Fibroblast of lung (primary cell): ENCODE measurements at regions not wholly inside any gene's neighbourhood (a gene's known extent, or its start where the extent isn't known, plus 50 kb on each side); places are given as distances from the start of the nearest gene placed in this dataset.

Experiments used
- DNase-seq, 2 donors: peaks; one replicate each; pipeline versions ENCODE4 v3.0.0 to v3.0.0-alpha.2; 2010; ENCODE audit warnings: low read depth in 2 of 2
- H2AFZ ChIP-seq: 2 replicates; pipeline ENCODE4 v1.5.1; 2012; ENCODE audit warnings: low read length, control low read depth, inconsistent platforms
- H3K27ac ChIP-seq: 2 replicates; pipeline ENCODE4 v1.5.1; 2011; ENCODE audit warnings: low read length, control low read depth; ENCODE audit not compliant: insufficient read depth
- H3K27me3 ChIP-seq: 2 replicates; pipeline ENCODE4 v1.5.1; 2011; ENCODE audit warnings: mild to moderate bottlenecking, low read length; ENCODE audit not compliant: control insufficient read depth, insufficient read depth
- H3K36me3 ChIP-seq: 2 replicates; pipeline ENCODE4 v1.5.1; 2011; ENCODE audit warnings: low read length; ENCODE audit not compliant: control insufficient read depth, insufficient read depth
- H3K4me1 ChIP-seq: 2 replicates; pipeline ENCODE4 v1.5.1; 2011; ENCODE audit warnings: low read length; ENCODE audit not compliant: control insufficient read depth, insufficient read depth; ENCODE audit errors: extremely low read depth
- H3K4me2 ChIP-seq: 2 replicates; pipeline ENCODE4 v1.5.1; 2011; ENCODE audit warnings: low read length, control low read depth; ENCODE audit not compliant: insufficient read depth; ENCODE audit errors: extremely low read depth
- H3K4me3 ChIP-seq, 4 experiments: fragments of 200-600 bp in 1 of 4; sonication (generic) in 1 of 4; replicated peaks in 1 of 4; 2 replicates each; pipeline ENCODE4 v1.5.1; 2011 to 2016; ENCODE audit warnings: low read length in 4 of 4, low read depth in 3 of 4, mild to moderate bottlenecking in 3 of 4, control low read depth in 2 of 4, inconsistent platforms in 1 of 4, mixed read lengths in 1 of 4; ENCODE audit not compliant: insufficient read depth in 1 of 4; ENCODE audit errors: control extremely low read depth in 1 of 4
- H3K79me2 ChIP-seq: 2 replicates; pipeline ENCODE4 v1.5.1; 2012; ENCODE audit warnings: mild to moderate bottlenecking, low read length, inconsistent platforms; ENCODE audit not compliant: control insufficient read depth, insufficient read depth
- H3K9ac ChIP-seq: 2 replicates; pipeline ENCODE4 v1.5.1; 2011; ENCODE audit warnings: mild to moderate bottlenecking, low read length, control low read depth; ENCODE audit not compliant: insufficient read depth
- H3K9me3 ChIP-seq: 2 replicates; pipeline ENCODE4 v1.5.1; 2012; ENCODE audit warnings: low read depth, low read length; ENCODE audit not compliant: control insufficient read depth, insufficient read depth
- H4K20me1 ChIP-seq: 2 replicates; pipeline ENCODE4 v1.5.1; 2011; ENCODE audit warnings: low read length; ENCODE audit not compliant: control insufficient read depth, insufficient read depth; ENCODE audit errors: extremely low read depth
- CTCF ChIP-seq, 2 donors: IDR thresholded peaks in 1 of 2; conservative IDR thresholded peaks in 1 of 2; 1 replicate in 1 of 2; 2 replicates in 1 of 2; pipeline ENCODE4 v1.5.1; 2011 to 2012; ENCODE audit warnings: low read length in 2 of 2, control low read depth in 1 of 2, inconsistent platforms in 1 of 2, low read depth in 1 of 2, mild to moderate bottlenecking in 1 of 2
- EZH2 ChIP-seq: IDR thresholded peaks from 2 replicates; pipeline ENCODE4 v1.5.1; 2012; ENCODE audit warnings: low read length, control low read depth, mild to moderate bottlenecking; ENCODE audit errors: missing control alignments

- no peak for TF ChIP-seq CTCF (conservative IDR thresholded peaks at IDR 0.05 in 1 of 2, IDR thresholded peaks at IDR 0.05 in 1 of 2; ENCODE audit: low read depth in 1 of 2, low read length in 2 of 2)
- no peak for TF ChIP-seq EZH2
- H3K4me1 ChIP-seq: peaks cover 4% of the 10 kb centered on the region
Measured at GRCh38 chr20:10985536-10985935, 311.7 kb upstream of the JAG1 start.

GRCh38 chr20:10986586-10986985 is 312.8 kb upstream of the JAG1 start:
- Histone ChIP-seq H4K20me1 (no peaks in the 10 kb centered on the region), H3K27ac (no peak overlapping the region), H3K4me2 (no peak overlapping the region), H3K27me3 (no peaks in the 10 kb centered on the region), H3K4me1 (peaks cover 4% of the 10 kb centered on the region), H3K36me3 (no peaks in the 10 kb centered on the region), H3K79me2 (no peaks in the 10 kb centered on the region), H2AFZ (no peak overlapping the region), H3K4me3 (no peak overlapping the region), H3K9me3 (no peaks in the 10 kb centered on the region), H3K9ac (no peak overlapping the region)
- TF ChIP-seq CTCF (conservative IDR thresholded peaks at IDR 0.05 in 1 of 2, IDR thresholded peaks at IDR 0.05 in 1 of 2; ENCODE audit: low read depth in 1 of 2, low read length in 2 of 2): no peak
- no peak for TF ChIP-seq EZH2
- DNase-seq: peak in 1 of 2 donors; percentile 66

More at GRCh38 chr20:10985536-10985935, 311.7 kb upstream of the JAG1 start:
- no peak overlapping the region for H3K9ac ChIP-seq
- no peaks in the 10 kb centered on the region for H3K27me3 ChIP-seq
- H3K79me2 ChIP-seq: no peaks in the 10 kb centered on the region
- H2AFZ ChIP-seq: no peak overlapping the region
- peak; percentile 70 to 72 for DNase-seq
- H3K4me3 ChIP-seq: no peak overlapping the region
- no peak overlapping the region for H3K27ac ChIP-seq
- no peaks in the 10 kb centered on the region for H3K9me3 ChIP-seq
- no peaks in the 10 kb centered on the region for H3K36me3 ChIP-seq
- no peaks in the 10 kb centered on the region for H4K20me1 ChIP-seq
- H3K4me2 ChIP-seq: no peak overlapping the region

- peaks cover 2% of the 10 kb centered on the region for H3K4me1 ChIP-seq
- no peaks in the 10 kb centered on the region for H3K9me3 ChIP-seq
- no peaks in the 10 kb centered on the region for H3K27me3 ChIP-seq
- H4K20me1 ChIP-seq: no peaks in the 10 kb centered on the region
- H2AFZ ChIP-seq: no peak overlapping the region
- H3K4me3 ChIP-seq: no peak overlapping the region
- no peak overlapping the region for H3K27ac ChIP-seq
- no peaks in the 10 kb centered on the region for H3K36me3 ChIP-seq
- H3K4me2 ChIP-seq: no peak overlapping the region
- no peak overlapping the region for H3K9ac ChIP-seq
- H3K79me2 ChIP-seq: no peaks in the 10 kb centered on the region
- DNase-seq: peak; percentile 15 to 57
- TF ChIP-seq EZH2: no peak
- TF ChIP-seq CTCF (conservative IDR thresholded peaks at IDR 0.05 in 1 of 2, IDR thresholded peaks at IDR 0.05 in 1 of 2; ENCODE audit: low read depth in 1 of 2, low read length in 2 of 2): no peak
Measured at GRCh38 chr20:10987651-10988383, 314.0 kb upstream of the JAG1 start.
